GM12878 (cell line): ENCODE measurements at regions not wholly inside any gene's neighbourhood (a gene's known extent, or its start where the extent isn't known, plus 50 kb on each side); places are given as distances from the start of the nearest gene placed in this dataset.

Experiments used
- ATAC-seq: fragments of 200-7000 bp; cut with Tn5 transposase; 3 replicates; pipeline ENCODE4 v1.9.1; 2020; ENCODE audit warnings: mild to moderate bottlenecking, moderate library complexity
- BruUV-seq: library from RNA; stranded (reverse); fragments of 400-500 nt; replicated peaks from 2 replicates; lab custom pipeline; 2021; lab: Mats Ljungman, UMichigan
- CTCF ChIA-PET: fragments of 300-600 bp; sonication (Branson Sonifier 250); formaldehyde crosslinking; extraction: SDS; loops from one replicate; lab custom pipeline; 2021; ENCODE audit warnings: inconsistent platforms; lab: Yijun Ruan, JAX
- POLR2A ChIA-PET: fragments of 350-600 bp; formaldehyde crosslinking; extraction: SDS; loops from one replicate; lab custom pipeline; 2021; ENCODE audit warnings: inconsistent platforms; lab: Charles Lee
- RAD21 ChIA-PET: fragments of 300-600 bp; sonication (Branson Sonifier 250); formaldehyde crosslinking; loops from one replicate; lab custom pipeline; 2023; ENCODE audit warnings: antibody characterized with exemption; ENCODE audit not compliant: unreplicated experiment; lab: Charles Lee
- SMC1A ChIA-PET: fragments of 300-600 bp; sonication (Branson Sonifier 250); formaldehyde crosslinking; loops from one replicate; lab custom pipeline; 2023; ENCODE audit not compliant: unreplicated experiment, uncharacterized antibody; lab: Charles Lee
- DNase-seq: peaks from one replicate; pipeline ENCODE4 v3.0.0-alpha.2; 2011; ENCODE audit warnings: low read depth, low spot score
- FAIRE-seq: peaks from 3 replicates; lab custom pipeline; 2011; peaks lifted over from hg19 to GRCh38; lab: Jason Lieb, UNC
- H2AFZ ChIP-seq: 2 replicates; pipeline ENCODE4 v1.6.0; 2011; ENCODE audit warnings: low read depth, low read length, control low read depth; ENCODE audit not compliant: control insufficient read depth
- H3K27ac ChIP-seq: 2 replicates; pipeline ENCODE4 v1.5.1; 2011; ENCODE audit warnings: control low read depth; ENCODE audit not compliant: control insufficient read depth, insufficient read depth
- H3K27me3 ChIP-seq, 2 experiments: replicated peaks in 1 of 2; 2 replicates each; pipeline versions ENCODE4 v1.6.0 to v1.6.1; 2011; ENCODE audit warnings: low read length in 1 of 2; ENCODE audit not compliant: control insufficient read depth in 2 of 2, insufficient read depth in 2 of 2
- H3K36me3 ChIP-seq, 2 experiments: 2 replicates each; pipeline ENCODE4 v1.5.1; 2011; ENCODE audit warnings: low read length in 1 of 2; ENCODE audit not compliant: control insufficient read depth in 2 of 2, insufficient read depth in 2 of 2
- H3K4me1 ChIP-seq: 2 replicates; pipeline ENCODE4 v1.6.1; 2011; ENCODE audit warnings: mild to moderate bottlenecking, low read length, moderate library complexity, mixed read lengths; ENCODE audit not compliant: control insufficient read depth, insufficient read depth
- H3K4me2 ChIP-seq: 2 replicates; pipeline ENCODE4 v1.6.0; 2011; ENCODE audit warnings: control low read depth; ENCODE audit not compliant: control insufficient read depth, insufficient read depth
- H3K4me3 ChIP-seq: fragments of 200-600 bp; sonication (generic); 2 replicates; pipeline ENCODE4 v1.5.1; 2016
- H3K79me2 ChIP-seq: 2 replicates; pipeline ENCODE4 v1.6.0; 2011; ENCODE audit warnings: low read length; ENCODE audit not compliant: control insufficient read depth, insufficient read depth
- H3K9ac ChIP-seq: 2 replicates; pipeline ENCODE4 v1.8.0; 2011; ENCODE audit warnings: low read length, control low read depth, mixed read lengths; ENCODE audit not compliant: control insufficient read depth, insufficient read depth
- H3K9me3 ChIP-seq: replicated peaks from 3 replicates; pipeline ENCODE4 v1.5.1; 2011; ENCODE audit warnings: mild to moderate bottlenecking, low read length; ENCODE audit not compliant: control insufficient read depth, insufficient read depth
- H4K20me1 ChIP-seq: 2 replicates; pipeline ENCODE4 v1.6.0; 2011; ENCODE audit not compliant: control insufficient read depth, insufficient read depth
- EGR1 ChIP-seq, 2 experiments: IDR thresholded peaks; 1 replicate in 1 of 2; 2 replicates in 1 of 2; pipeline ENCODE4 v1.6.1; 2011 to 2012; ENCODE audit warnings: low read depth in 2 of 2, low read length in 2 of 2, borderline replicate concordance in 1 of 2, mild to moderate bottlenecking in 1 of 2, moderate library complexity in 1 of 2
- HDGF ChIP-seq: fragments of 450-650 bp; IDR thresholded peaks from 2 replicates; pipeline ENCODE4 v1.6.1; 2016; ENCODE audit warnings: antibody characterized with exemption
- KAT2A ChIP-seq: conservative IDR thresholded peaks from 2 replicates; pipeline ENCODE4 v1.6.1; 2011; ENCODE audit warnings: low read depth, low read length; ENCODE audit not compliant: control insufficient read depth
- NRF1 ChIP-seq: conservative IDR thresholded peaks from 2 replicates; pipeline ENCODE4 v1.6.1; 2011; ENCODE audit warnings: mild to moderate bottlenecking, low read depth, low read length, improper control_type of control experiment
- RAD21 ChIP-seq: IDR thresholded peaks from 2 replicates; pipeline ENCODE4 v1.6.1; 2011; ENCODE audit warnings: mild to moderate bottlenecking, low read depth, low read length, moderate library complexity; ENCODE audit not compliant: insufficient read depth
- TARDBP ChIP-seq: IDR thresholded peaks from 2 replicates; pipeline ENCODE4 v1.6.1; 2016; ENCODE audit warnings: borderline replicate concordance
- WGBS: methylation state at CpG from one replicate; pipeline ENCODE4 v1.1.6; 2016; ENCODE audit warnings: low lambda C conversion rate; ENCODE audit not compliant: insufficient replicate concordance, insufficient coverage; ENCODE audit errors: missing lambda C conversion rate; 5-methylcytosine and 5-hydroxymethylcytosine counted together
- in situ Hi-C: fragments of 300-500 bp; cut with MboI; formaldehyde crosslinking; loops from 9 replicates; pipeline ENCODE4 v1.14.3; 2018; ENCODE audit warnings: mixed read lengths
- intact Hi-C: fragments of 100-400 bp; cut with micrococcal nuclease; formaldehyde crosslinking; loops from one replicate; pipeline ENCODE4 v1.14.2; 2022; ENCODE audit not compliant: unreplicated experiment
- TF ChIP-seq, protein P1 (sequence below): fragments of 450-650 bp; IDR thresholded peaks from 2 replicates; pipeline ENCODE4 v1.6.1; 2016; ENCODE audit warnings: mild to moderate bottlenecking, moderate library complexity, borderline replicate concordance
- TF ChIP-seq, protein P2 (sequence below): fragments of 450-650 bp; IDR thresholded peaks from 2 replicates; pipeline ENCODE4 v1.6.1; 2017; ENCODE audit warnings: mild to moderate bottlenecking
- TF ChIP-seq, protein P3 (sequence below): IDR thresholded peaks from 2 replicates; pipeline ENCODE4 v1.6.1; 2012; ENCODE audit warnings: low read depth, low read length, improper control_type of control experiment
- TF ChIP-seq, protein P4 (sequence below): IDR thresholded peaks from 2 replicates; pipeline ENCODE4 v1.6.1; 2011; ENCODE audit warnings: mild to moderate bottlenecking, low read depth, low read length, moderate library complexity; ENCODE audit not compliant: insufficient replicate concordance
- TF ChIP-seq, protein P5 (sequence below): fragments of 450-650 bp; IDR thresholded peaks from 2 replicates; pipeline ENCODE4 v1.6.1; 2016; ENCODE audit warnings: mild to moderate bottlenecking

DNA sequence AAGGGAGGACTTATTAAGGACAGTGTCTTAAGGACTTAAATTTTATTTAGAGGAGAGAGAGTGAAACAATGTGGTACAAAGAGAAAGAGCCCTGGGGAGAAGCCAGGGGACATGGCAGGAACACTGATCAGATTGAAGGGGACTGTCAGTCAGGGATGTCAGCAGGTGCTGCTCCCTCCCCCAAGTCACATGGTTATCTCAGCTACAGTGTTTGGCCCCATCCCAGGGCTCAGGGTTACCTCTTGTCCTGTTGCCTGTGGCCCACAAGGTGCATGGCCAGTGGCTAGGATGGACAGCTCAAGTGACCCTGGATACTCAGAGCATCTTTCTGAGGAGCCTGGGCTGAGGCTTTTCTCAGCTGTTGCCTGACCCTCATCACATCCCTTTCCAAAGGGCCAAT lies 325.9 kb upstream of the PODXL start (continued):
- TF ChIP-seq TARDBP: no peak
- TF ChIP-seq, protein P1, sequence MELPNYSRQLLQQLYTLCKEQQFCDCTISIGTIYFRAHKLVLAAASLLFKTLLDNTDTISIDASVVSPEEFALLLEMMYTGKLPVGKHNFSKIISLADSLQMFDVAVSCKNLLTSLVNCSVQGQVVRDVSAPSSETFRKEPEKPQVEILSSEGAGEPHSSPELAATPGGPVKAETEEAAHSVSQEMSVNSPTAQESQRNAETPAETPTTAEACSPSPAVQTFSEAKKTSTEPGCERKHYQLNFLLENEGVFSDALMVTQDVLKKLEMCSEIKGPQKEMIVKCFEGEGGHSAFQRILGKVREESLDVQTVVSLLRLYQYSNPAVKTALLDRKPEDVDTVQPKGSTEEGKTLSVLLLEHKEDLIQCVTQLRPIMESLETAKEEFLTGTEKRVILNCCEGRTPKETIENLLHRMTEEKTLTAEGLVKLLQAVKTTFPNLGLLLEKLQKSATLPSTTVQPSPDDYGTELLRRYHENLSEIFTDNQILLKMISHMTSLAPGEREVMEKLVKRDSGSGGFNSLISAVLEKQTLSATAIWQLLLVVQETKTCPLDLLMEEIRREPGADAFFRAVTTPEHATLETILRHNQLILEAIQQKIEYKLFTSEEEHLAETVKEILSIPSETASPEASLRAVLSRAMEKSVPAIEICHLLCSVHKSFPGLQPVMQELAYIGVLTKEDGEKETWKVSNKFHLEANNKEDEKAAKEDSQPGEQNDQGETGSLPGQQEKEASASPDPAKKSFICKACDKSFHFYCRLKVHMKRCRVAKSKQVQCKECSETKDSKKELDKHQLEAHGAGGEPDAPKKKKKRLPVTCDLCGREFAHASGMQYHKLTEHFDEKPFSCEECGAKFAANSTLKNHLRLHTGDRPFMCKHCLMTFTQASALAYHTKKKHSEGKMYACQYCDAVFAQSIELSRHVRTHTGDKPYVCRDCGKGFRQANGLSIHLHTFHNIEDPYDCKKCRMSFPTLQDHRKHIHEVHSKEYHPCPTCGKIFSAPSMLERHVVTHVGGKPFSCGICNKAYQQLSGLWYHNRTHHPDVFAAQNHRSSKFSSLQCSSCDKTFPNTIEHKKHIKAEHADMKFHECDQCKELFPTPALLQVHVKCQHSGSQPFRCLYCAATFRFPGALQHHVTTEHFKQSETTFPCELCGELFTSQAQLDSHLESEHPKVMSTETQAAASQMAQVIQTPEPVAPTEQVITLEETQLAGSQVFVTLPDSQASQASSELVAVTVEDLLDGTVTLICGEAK: no peak
- TF ChIP-seq, all 136 proteins: peak for 0

DNA sequence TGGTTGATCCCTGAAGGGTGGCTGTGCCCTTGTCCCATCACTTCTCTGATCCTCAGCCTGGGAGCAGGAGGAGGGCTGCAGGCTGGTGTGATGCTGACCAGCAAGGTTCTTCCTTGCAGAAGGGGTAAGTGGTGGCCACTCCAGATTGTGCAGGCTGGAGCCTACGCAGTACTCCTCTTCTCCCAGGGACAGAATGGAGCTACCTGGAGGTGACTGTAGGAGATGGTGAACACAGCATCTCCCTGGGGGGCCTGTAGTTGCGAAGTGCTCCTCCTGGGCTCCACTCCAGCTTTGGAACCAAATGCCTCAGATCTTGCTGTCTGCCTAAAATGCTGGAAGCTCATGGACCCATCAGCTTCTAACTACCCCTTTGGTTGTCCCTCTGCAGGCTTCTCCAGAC lies 323.6 kb upstream of the PODXL start:
- Histone ChIP-seq H3K9me3 (no peaks in the 10 kb centered on the region), H3K4me3 (no peak overlapping the region), H3K9ac (no peak overlapping the region), H2AFZ (no peak overlapping the region), H3K27me3 (no peaks in the 10 kb centered on the region)
- no TSS peak for BruUV-seq
- DNase-seq (no peak), FAIRE-seq (no peak), ATAC-seq (no peak)
- in situ Hi-C loops (no loop called here), intact Hi-C loops (no loop called here)
- ChIA-PET RAD21 (no interaction called here), CTCF (no interaction called here), SMC1A (no interaction called here)
- WGBS: 0% methylated on average over 2 of the region's 2 CpGs
- TF ChIP-seq, protein P2, sequence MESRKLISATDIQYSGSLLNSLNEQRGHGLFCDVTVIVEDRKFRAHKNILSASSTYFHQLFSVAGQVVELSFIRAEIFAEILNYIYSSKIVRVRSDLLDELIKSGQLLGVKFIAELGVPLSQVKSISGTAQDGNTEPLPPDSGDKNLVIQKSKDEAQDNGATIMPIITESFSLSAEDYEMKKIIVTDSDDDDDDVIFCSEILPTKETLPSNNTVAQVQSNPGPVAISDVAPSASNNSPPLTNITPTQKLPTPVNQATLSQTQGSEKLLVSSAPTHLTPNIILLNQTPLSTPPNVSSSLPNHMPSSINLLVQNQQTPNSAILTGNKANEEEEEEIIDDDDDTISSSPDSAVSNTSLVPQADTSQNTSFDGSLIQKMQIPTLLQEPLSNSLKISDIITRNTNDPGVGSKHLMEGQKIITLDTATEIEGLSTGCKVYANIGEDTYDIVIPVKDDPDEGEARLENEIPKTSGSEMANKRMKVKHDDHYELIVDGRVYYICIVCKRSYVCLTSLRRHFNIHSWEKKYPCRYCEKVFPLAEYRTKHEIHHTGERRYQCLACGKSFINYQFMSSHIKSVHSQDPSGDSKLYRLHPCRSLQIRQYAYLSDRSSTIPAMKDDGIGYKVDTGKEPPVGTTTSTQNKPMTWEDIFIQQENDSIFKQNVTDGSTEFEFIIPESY: no peak
- TF ChIP-seq, protein P3, sequence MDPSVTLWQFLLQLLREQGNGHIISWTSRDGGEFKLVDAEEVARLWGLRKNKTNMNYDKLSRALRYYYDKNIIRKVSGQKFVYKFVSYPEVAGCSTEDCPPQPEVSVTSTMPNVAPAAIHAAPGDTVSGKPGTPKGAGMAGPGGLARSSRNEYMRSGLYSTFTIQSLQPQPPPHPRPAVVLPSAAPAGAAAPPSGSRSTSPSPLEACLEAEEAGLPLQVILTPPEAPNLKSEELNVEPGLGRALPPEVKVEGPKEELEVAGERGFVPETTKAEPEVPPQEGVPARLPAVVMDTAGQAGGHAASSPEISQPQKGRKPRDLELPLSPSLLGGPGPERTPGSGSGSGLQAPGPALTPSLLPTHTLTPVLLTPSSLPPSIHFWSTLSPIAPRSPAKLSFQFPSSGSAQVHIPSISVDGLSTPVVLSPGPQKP: no peak
- TF ChIP-seq, protein P4, sequence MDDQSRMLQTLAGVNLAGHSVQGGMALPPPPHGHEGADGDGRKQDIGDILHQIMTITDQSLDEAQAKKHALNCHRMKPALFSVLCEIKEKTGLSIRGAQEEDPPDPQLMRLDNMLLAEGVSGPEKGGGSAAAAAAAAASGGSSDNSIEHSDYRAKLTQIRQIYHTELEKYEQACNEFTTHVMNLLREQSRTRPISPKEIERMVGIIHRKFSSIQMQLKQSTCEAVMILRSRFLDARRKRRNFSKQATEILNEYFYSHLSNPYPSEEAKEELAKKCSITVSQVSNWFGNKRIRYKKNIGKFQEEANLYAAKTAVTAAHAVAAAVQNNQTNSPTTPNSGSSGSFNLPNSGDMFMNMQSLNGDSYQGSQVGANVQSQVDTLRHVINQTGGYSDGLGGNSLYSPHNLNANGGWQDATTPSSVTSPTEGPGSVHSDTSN: no peak
- TF ChIP-seq KAT2A (no peak), RAD21 (no peak), EGR1 (IDR thresholded peaks at IDR 0.05; ENCODE audit: borderline replicate concordance in 1 of 2, low read depth in 2 of 2, low read length in 2 of 2) (no peak), HDGF (no peak), NRF1 (no peak)
- TF ChIP-seq, protein P5, sequence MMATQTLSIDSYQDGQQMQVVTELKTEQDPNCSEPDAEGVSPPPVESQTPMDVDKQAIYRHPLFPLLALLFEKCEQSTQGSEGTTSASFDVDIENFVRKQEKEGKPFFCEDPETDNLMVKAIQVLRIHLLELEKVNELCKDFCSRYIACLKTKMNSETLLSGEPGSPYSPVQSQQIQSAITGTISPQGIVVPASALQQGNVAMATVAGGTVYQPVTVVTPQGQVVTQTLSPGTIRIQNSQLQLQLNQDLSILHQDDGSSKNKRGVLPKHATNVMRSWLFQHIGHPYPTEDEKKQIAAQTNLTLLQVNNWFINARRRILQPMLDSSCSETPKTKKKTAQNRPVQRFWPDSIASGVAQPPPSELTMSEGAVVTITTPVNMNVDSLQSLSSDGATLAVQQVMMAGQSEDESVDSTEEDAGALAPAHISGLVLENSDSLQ: no peak
- TF ChIP-seq, all 136 proteins: peak for 0
- Histone ChIP-seq H3K79me2 (no peaks in the 10 kb centered on the region), H3K4me1 (no peaks in the 10 kb centered on the region), H3K27ac (no peak overlapping the region), H4K20me1 (no peaks in the 10 kb centered on the region), H3K36me3 (no peaks in the 10 kb centered on the region), H3K4me2 (no peak overlapping the region)
- POLR2A ChIA-PET: no interaction called here
